HG03175 (cell line): ENCODE measurements at regions not wholly inside any gene's neighbourhood (a gene's known extent, or its start where the extent isn't known, plus 50 kb on each side); places are given as distances from the start of the nearest gene placed in this dataset.

Experiments
- ATAC-seq: cut with Tn5 transposase; IDR thresholded peaks from one replicate; pipeline ENCODE4 v1.9.1; 2021; ENCODE audit warnings: mild to moderate bottlenecking, moderate library complexity; ENCODE audit not compliant: unreplicated experiment

DNA sequence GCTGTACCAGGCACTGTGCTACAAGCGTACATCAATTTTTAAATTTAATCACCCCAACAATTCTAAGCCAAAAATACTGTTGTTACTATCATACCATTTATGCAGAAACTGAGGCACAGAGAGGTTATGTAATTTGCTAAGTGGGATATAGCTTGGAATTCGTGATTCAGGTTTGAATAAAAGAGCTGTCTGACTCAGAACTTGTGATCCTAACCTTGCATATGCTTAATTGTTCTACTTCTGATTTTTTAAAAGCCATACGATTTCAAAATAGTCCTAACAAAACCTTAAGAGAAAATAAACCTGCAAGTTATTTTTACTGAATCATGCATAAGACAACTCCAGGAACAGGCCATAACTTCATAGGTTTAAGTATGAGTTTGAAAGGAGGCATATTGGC is 498.0 kb upstream of the CFAP20DC start:
- no peak for ATAC-seq

DNA sequence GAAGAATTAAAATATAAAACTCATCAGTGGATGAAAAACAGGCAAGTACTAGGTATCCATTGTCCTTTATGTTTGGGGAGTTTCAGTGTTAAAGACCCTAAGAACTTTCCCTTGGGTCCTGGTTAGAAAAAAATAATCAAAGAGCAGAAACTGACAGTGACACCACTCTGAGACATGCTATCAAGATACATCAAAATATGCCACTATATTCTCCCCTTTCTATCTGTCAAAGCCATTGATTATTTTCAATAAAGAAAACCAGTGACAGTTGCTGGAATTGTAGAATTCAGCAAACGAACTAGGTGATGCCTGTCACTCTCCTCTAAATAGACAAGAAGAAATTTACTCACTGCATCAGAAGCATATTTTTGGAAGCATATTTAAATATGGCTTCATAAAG is 496.7 kb upstream of the CFAP20DC start:
- no peak for ATAC-seq

DNA sequence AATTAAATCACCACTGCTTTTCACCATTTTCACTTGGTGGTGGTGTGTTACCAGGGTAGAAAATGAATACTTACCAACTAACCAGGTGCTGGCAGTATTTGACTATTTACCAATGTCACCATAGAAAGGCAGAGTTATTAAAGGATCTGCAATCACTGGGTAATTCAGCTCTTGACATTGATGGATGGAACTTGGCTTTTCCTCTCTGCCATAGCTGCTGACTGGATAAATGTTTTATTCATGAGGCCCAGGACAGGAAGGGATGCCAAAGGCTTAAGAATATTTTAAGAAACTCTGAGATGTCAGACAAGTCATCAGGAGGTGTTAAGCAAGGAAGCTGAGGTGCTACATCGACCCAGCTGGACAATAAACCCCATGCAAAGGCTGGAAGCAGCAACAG is 495.5 kb upstream of the CFAP20DC start:
- no peak for ATAC-seq

DNA sequence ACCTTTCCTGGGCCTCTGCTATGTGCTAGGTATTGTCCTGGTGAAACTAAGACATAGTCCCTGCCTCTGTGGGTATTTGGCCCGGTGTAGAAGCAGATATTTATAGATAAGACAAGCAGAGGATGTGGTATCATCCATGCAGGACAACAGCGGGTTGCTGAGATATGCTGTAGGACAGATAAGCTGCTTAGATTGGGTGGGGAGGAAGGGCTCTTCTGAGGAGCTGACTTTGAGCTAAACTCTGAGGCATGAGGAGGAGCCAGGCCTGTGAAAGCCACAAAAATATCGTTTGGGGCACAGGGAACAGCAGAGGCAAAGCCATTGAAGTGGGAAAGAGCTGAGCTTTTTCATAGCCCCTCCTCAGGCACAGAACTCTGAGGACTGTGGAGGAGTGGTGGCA is 492.5 kb upstream of the CFAP20DC start:
- ATAC-seq: no peak

DNA sequence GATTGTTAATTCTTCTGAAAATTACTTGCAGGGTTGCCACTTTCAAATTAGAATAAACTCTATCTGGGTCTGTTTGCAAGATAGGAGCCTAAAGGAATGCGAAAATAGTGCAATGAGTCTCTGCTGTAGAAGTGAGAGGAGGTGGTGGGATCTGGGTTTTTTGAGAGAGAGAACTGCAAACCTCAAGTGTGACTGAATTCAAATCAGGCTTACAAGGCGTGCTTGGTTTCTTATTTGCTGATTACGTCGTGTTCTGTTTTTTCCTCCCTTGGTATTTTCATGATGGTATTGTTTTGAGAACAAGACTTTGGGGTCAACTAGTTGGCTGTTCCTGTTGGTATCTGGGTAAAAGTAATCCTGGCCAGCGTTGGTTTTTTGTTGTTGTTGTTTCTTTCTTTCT is 490.9 kb upstream of the CFAP20DC start:
- ATAC-seq: peak; percentile 85

DNA sequence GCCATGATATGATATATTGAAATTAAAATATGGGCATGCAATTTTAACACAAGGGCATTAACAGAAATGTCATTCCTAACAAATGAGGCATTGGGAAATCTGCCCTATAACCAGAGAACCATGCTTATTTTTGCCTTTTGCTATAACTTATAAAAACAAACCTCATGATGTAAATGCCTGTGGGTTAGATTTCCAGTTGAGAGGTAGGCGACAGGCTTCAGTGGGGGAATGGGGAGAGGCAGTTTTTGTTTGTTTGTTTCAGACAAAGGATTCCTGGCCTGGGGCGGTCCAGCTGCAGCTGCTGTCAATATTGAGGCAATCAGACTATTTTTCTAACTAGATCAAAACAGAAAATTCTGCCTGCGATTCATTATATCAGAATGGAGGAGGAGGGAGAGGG is 490.4 kb upstream of the CFAP20DC start:
- ATAC-seq: no peak

DNA sequence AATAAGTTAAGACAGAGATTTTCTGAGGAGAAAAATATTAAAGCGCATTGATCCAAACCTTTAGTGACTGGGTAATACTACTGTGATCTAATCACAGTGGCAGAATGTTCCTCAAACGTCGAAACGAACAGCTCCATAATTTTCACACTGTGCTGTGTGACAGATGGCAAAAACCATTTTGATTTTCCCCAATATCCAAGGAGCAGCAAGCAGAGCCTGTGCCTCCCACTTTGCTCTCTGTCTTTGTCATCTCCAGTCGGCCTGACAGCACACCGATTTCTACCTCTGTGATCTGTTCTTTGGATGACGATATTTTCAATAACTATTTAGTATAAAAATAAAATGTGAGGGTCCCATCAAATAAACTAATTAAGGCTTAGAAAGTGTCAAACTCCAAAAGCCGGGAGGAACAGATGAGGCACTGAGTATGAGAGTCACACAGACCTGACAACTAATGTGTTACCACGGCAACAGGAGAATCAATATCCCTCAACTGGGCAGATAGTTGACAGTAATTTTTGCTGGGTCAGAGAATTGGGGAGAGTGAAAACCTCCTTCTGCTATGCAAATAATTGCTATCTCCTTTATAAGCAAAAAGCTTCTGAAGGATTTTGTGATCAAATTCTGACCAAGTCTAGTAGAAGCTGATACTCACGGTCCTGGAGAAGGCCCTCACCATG is 489.1 kb upstream of the CFAP20DC start:
- no peak for ATAC-seq

DNA sequence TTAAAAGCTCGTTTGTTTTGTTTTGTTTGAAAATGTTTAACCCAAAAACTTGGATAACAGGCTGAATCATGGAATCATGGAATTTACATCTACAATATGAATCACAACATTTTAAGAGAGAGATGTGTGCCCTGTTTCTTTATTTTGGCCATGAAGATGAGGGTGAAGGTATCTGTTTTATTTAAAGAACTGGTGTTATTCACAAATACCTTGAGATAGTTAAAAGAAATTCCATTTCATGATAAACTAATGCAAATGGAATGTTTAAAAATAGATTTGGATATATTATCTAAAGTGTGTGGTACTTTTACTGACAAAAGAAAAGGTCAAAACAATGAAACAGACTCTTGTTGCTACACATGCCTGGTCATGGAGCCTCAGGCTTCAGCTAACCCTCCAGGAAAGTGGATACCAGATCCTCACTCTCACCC is 486.0 kb upstream of the CFAP20DC start:
- ATAC-seq: no peak

DNA sequence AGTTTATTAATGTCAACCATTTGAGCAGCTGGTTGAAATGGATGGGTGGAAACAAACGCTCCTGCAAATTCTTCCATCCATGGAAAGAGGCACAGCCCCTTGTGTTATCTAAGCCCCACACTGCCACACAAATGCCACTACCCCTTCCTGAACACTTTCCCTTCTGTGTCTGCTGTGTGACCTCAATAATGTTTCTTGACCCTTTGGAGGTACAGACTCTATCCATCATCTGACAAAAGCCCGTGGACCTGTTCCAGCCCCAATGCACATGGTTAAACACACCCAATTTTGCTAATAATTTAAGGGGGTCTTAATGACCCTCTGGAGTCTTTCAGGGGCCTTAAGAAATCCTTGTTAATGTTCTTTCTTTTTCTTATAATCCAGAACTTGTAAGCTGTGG is 482.2 kb upstream of the CFAP20DC start:
- ATAC-seq: no peak

DNA sequence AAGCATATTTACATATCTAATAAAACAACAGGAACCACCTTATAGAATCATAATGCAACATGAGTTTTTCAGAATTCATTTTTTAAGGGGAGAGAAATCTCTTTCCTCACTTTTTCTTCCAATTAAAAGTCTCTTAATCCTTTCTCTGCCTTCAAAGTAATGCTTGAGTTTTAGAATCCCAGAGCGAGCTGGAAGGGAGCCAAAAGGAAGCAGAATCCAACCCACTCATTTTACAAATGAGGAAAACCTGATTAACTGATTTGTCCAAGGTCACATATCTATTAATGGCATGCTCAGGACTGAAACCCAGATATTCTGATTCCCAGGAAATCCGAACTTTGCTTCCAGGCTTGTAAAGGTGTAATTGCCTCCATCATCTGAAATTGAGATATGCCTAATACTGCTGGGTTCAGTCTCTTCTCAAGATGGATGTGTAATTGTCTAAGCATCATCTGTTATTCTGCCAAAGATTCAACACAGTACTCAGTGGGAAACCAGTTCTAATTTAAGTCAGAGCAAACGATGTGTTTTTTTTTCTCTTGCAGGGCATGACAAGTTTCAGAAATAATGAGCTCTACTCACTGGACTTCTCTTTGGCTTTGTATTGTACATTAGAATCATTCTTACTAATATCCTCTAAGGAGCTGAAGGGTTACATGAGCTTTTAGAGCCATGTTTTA is 481.4 kb upstream of the CFAP20DC start:
- ATAC-seq: no peak

DNA sequence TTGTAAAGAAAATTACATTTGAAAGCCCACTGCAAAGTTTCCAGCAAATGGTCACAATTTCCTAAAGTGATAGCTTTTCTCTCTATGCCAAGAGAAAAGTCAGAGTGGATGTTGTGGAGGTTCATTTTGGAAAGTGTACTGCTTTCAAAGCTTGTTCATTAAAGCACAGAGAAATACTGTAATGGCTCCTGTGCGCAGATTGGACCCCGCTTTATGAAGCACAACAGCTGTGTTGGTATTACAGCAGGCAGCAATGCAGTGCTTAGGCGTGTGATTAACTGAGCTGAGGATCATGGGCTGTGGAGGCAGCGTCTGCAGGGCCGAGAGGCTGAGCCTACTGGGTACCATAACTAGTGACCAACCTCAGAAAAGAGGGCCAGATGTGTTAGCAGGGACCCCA is 478.4 kb upstream of the CFAP20DC start:
- ATAC-seq: no peak

DNA sequence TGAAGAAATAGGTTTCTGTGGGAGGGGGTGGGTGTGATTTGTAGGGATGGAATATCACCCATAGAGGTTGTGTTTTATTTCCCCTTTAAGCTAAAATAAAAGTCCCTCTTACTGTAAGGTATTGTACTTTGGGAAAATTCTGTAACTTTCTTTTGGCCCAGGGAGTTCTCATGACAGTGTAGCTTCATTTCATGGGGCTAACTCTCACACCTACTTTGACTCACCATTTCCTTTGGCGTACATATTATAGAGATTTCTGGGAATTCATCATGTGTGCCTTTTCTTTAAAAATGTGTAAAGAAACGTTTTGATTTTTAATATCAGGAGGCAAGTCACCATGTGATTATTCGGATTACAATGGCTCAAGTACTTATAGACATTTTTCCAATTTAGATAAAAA is 477.7 kb upstream of the CFAP20DC start:
- ATAC-seq: no peak

DNA sequence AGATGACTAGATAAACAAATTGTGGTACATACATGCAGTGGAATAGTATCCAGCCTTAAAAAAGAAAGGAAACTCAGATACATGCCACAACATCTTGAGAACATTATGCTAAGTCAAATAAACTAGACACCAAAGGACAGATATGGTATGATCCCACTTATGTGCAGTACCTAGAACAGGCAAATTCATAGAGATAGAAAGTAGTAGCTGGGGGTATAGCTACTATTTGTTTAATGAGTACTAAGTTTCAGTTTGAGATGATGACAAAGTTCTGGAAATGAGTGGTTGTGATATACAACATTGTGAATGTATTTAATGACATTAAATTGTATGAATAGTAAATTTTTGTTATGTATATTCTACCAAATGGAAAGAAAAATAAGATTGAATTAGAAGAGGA is 477.2 kb upstream of the CFAP20DC start:
- ATAC-seq: no peak

DNA sequence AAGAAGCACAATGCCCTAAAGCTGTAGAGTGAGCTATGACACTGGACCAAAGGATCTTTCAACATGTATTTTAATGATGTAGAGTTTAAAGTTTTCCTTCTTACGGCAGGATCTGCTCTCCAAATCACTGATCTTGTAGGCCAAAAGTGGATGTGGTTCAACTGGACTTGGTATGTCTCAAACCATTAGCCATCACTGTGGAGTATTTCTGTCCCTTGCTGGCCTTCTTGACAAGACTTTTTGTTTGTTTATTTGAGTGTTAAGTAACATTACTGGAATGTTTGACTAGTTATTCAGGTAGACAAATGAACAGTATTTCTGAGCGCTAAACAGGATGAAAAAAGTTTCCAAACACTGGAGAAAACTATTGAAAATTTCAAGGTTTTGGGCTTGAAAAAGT is 472.7 kb upstream of the CFAP20DC start:
- no peak for ATAC-seq

DNA sequence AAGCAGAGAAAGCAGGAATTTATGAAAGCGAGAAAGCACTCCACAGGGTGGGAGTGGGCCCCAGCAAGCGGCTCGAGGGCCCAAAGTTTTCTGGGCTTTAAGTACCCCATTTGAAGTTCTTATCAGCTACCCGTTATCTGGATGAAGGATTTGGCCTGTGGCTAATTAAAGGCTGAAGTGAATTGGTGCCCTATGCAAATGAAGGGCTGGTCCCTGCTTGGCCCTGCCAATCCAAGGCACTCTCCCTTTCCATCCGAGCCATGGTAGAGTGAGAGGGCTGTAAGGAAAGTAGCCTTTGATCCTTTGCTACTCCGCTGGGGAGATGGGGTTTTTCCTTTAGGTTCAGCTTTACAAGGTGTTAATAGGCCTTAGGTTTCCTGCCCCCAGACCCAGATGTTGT is 469.3 kb upstream of the CFAP20DC start:
- no peak for ATAC-seq

DNA sequence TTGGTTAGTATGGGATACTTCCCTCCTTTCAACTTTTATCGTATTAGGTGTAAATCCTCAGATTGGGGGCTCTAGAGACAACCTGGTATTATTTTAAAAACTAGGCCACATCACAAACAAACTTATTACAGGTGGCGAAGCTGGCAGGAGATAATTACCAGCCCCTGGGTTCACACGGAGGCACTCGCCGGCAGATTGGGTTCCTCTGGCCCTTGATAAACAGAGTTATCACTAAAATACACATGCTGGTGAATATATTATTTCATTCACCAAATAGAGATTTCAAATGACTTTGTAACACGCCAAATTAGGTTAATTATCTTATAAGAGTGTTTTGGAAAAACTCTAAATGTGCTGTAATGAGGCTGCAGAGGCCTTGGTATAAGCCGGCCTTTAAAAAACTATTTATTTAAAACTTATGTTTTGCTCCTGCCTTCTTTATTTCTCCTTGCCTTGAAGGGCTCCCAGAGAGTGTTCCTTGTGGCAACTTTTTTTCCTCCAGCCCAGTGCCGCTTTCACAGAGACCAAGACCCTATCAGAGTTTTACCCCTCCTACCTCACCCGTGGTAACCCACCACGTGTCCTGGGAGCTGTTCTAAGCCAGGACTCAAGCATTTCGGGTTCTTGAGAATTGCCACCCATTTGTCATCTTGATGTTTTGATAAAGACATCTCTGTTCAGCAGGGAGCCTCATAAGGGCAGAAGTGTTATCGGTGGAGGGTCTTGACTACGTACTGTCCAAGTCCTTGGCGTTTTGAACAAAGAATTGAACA is 468.6 kb upstream of the CFAP20DC start:
- no peak for ATAC-seq

DNA sequence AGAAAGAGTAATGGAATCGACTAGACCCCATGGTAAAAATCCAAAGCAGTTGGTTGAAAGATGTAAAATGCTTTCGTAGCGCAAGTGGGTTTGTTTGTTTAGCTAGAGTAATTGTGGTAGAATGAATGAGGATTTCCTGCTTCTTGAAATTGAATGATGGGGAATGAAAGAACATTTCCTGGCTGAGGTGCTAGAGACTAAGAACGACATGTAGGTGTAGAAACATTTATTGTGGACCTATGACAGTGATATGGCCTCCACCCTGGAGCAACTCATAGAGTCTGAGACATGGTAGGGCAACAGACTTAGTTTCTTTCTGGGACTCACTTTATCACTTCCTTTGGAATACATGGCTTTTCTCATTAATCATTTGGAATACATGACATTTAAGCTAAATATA is 467.6 kb upstream of the CFAP20DC start:
- no peak for ATAC-seq

DNA sequence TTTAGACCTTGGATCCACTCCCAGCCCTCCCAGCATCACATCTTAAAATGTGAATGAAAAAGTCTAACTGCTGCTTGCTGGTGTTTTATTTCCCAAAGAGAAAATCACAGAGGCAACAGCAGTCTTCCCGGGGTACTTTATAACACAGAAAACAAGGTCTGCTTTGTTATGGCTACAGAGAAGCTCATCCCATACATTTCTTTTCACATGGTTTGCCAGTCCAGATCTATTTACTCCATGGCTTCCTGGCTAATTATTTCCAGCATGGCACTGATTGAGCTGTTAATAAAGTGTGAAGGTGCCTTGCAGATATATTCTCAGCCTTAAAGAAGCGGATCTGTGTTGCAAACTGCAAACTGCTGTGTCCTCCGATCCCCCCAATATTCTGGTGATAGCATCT is 466.1 kb upstream of the CFAP20DC start:
- no peak for ATAC-seq

DNA sequence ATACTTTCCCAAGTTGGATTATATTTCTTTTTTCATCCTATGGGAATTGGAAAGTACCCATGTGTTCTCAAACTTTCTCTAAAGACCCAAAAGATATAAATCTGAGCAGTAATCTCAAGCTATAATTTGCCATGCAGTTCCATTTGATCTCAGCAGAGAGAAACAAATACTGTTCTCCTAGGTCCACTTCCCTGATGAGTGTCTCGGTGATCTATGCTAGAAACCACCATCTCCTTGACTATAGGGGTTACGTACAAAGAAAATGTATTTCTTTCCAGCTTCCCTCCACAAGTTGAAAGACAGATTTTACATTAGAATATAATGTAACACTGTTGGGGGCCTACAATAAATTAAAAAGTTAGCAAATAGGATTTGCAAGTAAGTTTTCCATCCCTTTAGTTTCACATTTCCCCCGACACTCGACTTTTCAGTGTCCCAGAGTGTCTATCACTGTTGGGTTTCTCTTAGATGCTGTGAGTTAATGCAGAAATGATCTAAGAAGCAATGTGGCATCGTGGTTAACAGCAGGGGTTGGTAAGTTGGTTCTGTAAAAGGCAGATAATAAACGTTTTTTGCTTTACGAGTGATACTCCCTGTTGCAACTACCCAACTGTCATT is 465.1 kb upstream of the CFAP20DC start:
- ATAC-seq: no peak

DNA sequence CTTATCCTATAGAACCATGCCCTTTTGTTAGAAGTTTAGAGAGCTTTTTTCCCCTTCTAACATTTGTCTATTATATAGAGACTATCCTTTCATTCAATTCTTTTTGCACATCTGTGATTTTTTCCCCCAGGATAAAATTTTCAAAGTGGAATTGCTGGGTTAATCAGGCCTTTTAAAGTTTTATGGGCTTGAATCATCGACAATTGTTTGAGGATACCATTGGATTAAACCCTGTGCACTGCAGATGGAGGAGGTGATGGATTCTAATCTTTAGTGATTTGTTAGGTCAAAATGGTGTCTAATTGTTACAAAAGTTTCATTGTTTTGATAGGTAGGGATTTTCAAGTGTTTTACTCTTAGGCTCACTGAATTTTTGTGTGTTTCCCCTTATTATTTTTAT is 463.7 kb upstream of the CFAP20DC start:
- ATAC-seq: no peak

DNA sequence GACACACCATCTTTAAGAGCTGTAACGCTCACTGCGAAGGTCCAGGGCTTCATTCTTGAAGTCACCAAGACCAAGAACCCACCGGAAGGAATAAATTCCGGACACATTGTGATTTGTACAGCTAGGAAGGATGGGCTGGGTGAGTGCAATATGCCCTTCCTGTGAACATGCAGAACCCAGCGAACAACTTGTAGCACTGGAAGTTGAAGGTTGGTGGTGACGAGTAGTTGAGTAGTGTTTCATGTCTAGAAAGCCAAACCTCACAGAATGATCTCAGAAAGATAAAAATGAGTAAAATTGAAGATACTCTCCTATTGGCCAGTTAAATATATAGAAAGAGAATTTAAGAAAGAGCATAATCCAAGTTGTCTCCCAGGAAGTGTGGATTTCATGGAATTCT is 462.2 kb upstream of the CFAP20DC start:
- no peak for ATAC-seq

DNA sequence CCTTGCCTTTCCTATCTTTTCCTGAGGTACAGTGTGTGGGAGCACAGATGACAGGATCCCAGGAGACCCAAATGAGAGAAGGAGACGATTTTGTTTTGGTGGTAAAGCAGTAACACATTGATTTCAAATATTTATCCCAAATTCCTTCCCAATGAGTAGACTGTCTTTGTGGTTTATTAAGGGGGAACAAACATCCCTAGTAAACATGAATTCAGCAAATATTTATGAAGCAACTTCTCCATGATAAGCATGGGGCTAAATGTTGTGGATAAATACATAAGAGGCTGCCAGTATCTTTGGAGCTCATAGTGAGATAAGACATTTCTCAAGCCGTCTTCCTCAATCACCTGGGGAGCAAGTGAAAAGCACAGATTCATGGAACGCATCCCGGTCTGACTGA is 460.8 kb upstream of the CFAP20DC start:
- ATAC-seq: no peak
